ENCODE measurements at regions not wholly inside any gene's neighbourhood (a gene's known extent, or its start where the extent isn't known, plus 50 kb on each side); places are given as distances from the start of the nearest gene placed in this dataset.
A peak's percentile ranks its signal among the peaks of the same experiment; 100 is the strongest.
"Not testable (repeated sequence)": the region's sequence is repeated elsewhere in the genome, so short reads cannot be mapped to it uniquely, and the experiment has no call there.

GRCh38 chr17:69672924-69673323, 258.4 kb downstream of the MAP2K6 start:
- DNase-seq: no peak

GRCh38 chr17:69677130-69677529, 262.6 kb downstream of the MAP2K6 start:
- DNase-seq: no peak

- DNase-seq: no peak
Measured at GRCh38 chr17:69678206-69678605, 263.7 kb downstream of the MAP2K6 start.

- DNase-seq: no peak
Measured at GRCh38 chr17:69679829-69680228, 265.3 kb downstream of the MAP2K6 start.

GRCh38 chr17:69684251-69684650, 269.8 kb downstream of the MAP2K6 start:
- DNase-seq: no peak

GRCh38 chr17:69685150-69685549, 270.7 kb downstream of the MAP2K6 start:
- not testable (repeated sequence) for DNase-seq

GRCh38 chr17:69690531-69690930, 276.0 kb downstream of the MAP2K6 start:
- DNase-seq: no peak

- DNase-seq: no peak
Measured at GRCh38 chr17:69692171-69692570, 277.7 kb downstream of the MAP2K6 start.

- no peak for DNase-seq
Measured at GRCh38 chr17:69695646-69696045, 281.1 kb downstream of the MAP2K6 start.

GRCh38 chr17:69696650-69697049, 282.2 kb downstream of the MAP2K6 start:
- DNase-seq: peak; percentile 56

- not testable (repeated sequence) for DNase-seq
Measured at GRCh38 chr17:69698352-69698751, 283.9 kb downstream of the MAP2K6 start.

- DNase-seq: no peak
Measured at GRCh38 chr17:69702078-69702477, 287.6 kb downstream of the MAP2K6 start.

- no peak for DNase-seq
Measured at GRCh38 chr17:69703751-69704150, 289.3 kb downstream of the MAP2K6 start.

GRCh38 chr17:69704935-69705334, 290.4 kb downstream of the MAP2K6 start:
- no peak for DNase-seq

GRCh38 chr17:69706127-69706526, 291.6 kb downstream of the MAP2K6 start:
- DNase-seq: no peak

GRCh38 chr17:69709441-69709840, 294.9 kb downstream of the MAP2K6 start:
- DNase-seq: no peak

GRCh38 chr17:69710926-69711325, 296.4 kb downstream of the MAP2K6 start:
- no peak for DNase-seq

GRCh38 chr17:69711541-69711940, 297.0 kb downstream of the MAP2K6 start:
- DNase-seq: no peak

- DNase-seq: no peak
Measured at GRCh38 chr17:69712801-69713311, 298.4 kb downstream of the MAP2K6 start.

- no peak for DNase-seq
Measured at GRCh38 chr17:69713815-69714214, 299.3 kb downstream of the MAP2K6 start.

GRCh38 chr17:69714669-69715068, 300.2 kb downstream of the MAP2K6 start:
- DNase-seq: peak; percentile 38

GRCh38 chr17:69715656-69716055, 301.2 kb downstream of the MAP2K6 start:
- DNase-seq: no peak

GRCh38 chr17:69716556-69716955, 302.1 kb downstream of the MAP2K6 start:
- DNase-seq: peak; percentile 43

GRCh38 chr17:69717214-69717613, 302.7 kb downstream of the MAP2K6 start:
- DNase-seq: no peak

- no peak for DNase-seq
Measured at GRCh38 chr17:69717819-69718218, 303.3 kb downstream of the MAP2K6 start.

Measured in tongue (tissue), 1 donor.